K562 (cell line): ENCODE measurements at regions not wholly inside any gene's neighbourhood (a gene's known extent, or its start where the extent isn't known, plus 50 kb on each side); places are given as distances from the start of the nearest gene placed in this dataset.

Source experiments
- ATAC-seq: fragments of 200-7000 bp; cut with Tn5 transposase; 3 replicates; pipeline ENCODE4 v1.9.1; 2020; ENCODE audit warnings: moderate library complexity
- BruUV-seq: library from RNA; stranded (reverse); fragments of 400-500 nt; replicated peaks from 2 replicates; lab custom pipeline; 2021; lab: Mats Ljungman, UMichigan
- CTCF ChIA-PET: fragments of 300-600 bp; formaldehyde crosslinking; extraction: SDS; loops from one replicate; lab custom pipeline; 2021; ENCODE audit warnings: low intra/inter-chr PET ratio; lab: Yijun Ruan, JAX
- POLR2A ChIA-PET: fragments of 300-600, 350-650 bp; sonication (Branson Sonifier 250); formaldehyde crosslinking; extraction: SDS; loops from one replicate; lab custom pipeline; 2021; ENCODE audit warnings: antibody characterized with exemption, inconsistent platforms; lab: Yijun Ruan, JAX
- DNase-seq, 4 experiments: peaks; one replicate each; pipeline versions ENCODE4 v3.0.0 to v3.0.0-alpha.2; 2011 to 2018; ENCODE audit warnings: low spot score in 3 of 4, mixed read lengths in 3 of 4; ENCODE audit errors: extremely low read depth in 1 of 4
- FAIRE-seq: peaks from 2 replicates; lab custom pipeline; 2011; peaks lifted over from hg19 to GRCh38; lab: Jason Lieb, UNC
- H2AFZ ChIP-seq: 2 replicates; pipeline ENCODE4 v1.6.0; 2011; ENCODE audit warnings: low read depth, low read length, control low read depth, inconsistent platforms
- H3K27ac ChIP-seq: fragments of 200-600 bp; 3 replicates; pipeline ENCODE4 v1.8.0; 2011; ENCODE audit warnings: low read depth, mild to moderate bottlenecking, control low read depth, inconsistent platforms, low read length, moderate library complexity, mixed read lengths; ENCODE audit errors: extremely low read depth
- H3K27me3 ChIP-seq, 2 experiments: fragments of 300-600 bp in 1 of 2; 2 replicates in 1 of 2; 3 replicates in 1 of 2; pipeline versions ENCODE4 v1.6.0 to v1.8.0; 2011; ENCODE audit warnings: inconsistent platforms in 2 of 2, low read length in 2 of 2, mild to moderate bottlenecking in 1 of 2, mixed read lengths in 1 of 2, moderate library complexity in 1 of 2; ENCODE audit not compliant: control insufficient read depth in 2 of 2, insufficient read depth in 2 of 2
- H3K36me3 ChIP-seq: fragments of 300-600 bp; 3 replicates; pipeline ENCODE4 v1.8.0; 2011; ENCODE audit warnings: mild to moderate bottlenecking, low read length, inconsistent platforms; ENCODE audit not compliant: control insufficient read depth, insufficient read depth
- H3K4me1 ChIP-seq, 2 experiments: fragments of 200-600 bp in 1 of 2; replicated peaks in 1 of 2; 2 replicates in 1 of 2; 3 replicates in 1 of 2; pipeline versions ENCODE4 v1.5.1 to v1.8.0; 2011; ENCODE audit warnings: inconsistent platforms in 2 of 2, low read length in 2 of 2, mild to moderate bottlenecking in 1 of 2, mixed read lengths in 1 of 2, moderate library complexity in 1 of 2; ENCODE audit not compliant: control insufficient read depth in 2 of 2, insufficient read depth in 2 of 2
- H3K4me2 ChIP-seq: 2 replicates; pipeline ENCODE4 v1.6.1; 2011; ENCODE audit warnings: low read length, control low read depth, inconsistent platforms, mixed read lengths; ENCODE audit not compliant: insufficient read depth
- H3K4me3 ChIP-seq: fragments of 200-600 bp; sonication (generic), shearing (Covaris generic); 2 replicates; pipeline ENCODE4 v1.5.1; 2016; ENCODE audit warnings: control low read depth, inconsistent platforms
- H3K79me2 ChIP-seq: fragments of 200-600 bp; 3 replicates; pipeline ENCODE4 v1.8.0; 2011; ENCODE audit warnings: low read length, inconsistent platforms; ENCODE audit not compliant: control insufficient read depth, insufficient read depth
- H3K9ac ChIP-seq, 2 experiments: 2 replicates each; pipeline versions ENCODE4 v1.6.0 to v1.6.1; 2011; ENCODE audit warnings: low read depth in 2 of 2, low read length in 2 of 2, control low read depth in 1 of 2, inconsistent platforms in 1 of 2, mild to moderate bottlenecking in 1 of 2, mixed read lengths in 1 of 2; ENCODE audit not compliant: insufficient read depth in 1 of 2
- H3K9me1 ChIP-seq: one replicate; pipeline ENCODE4 v1.6.0; 2011; ENCODE audit warnings: inconsistent platforms, mild to moderate bottlenecking, low read length, moderate library complexity; ENCODE audit not compliant: control insufficient read depth, insufficient read depth
- H3K9me3 ChIP-seq: replicated peaks from 2 replicates; pipeline ENCODE4 v1.5.1; 2011; ENCODE audit warnings: low read depth, low read length, inconsistent platforms; ENCODE audit not compliant: control insufficient read depth, insufficient read depth
- H4K20me1 ChIP-seq: replicated peaks from 2 replicates; pipeline ENCODE4 v1.6.1; 2011; ENCODE audit warnings: low read length, inconsistent platforms, mixed read lengths; ENCODE audit not compliant: control insufficient read depth, insufficient read depth
- BRD9 ChIP-seq: fragments of 450-650 bp; IDR thresholded peaks from 2 replicates; pipeline ENCODE4 v1.6.1; 2018; ENCODE audit warnings: low read depth; ENCODE audit not compliant: partially characterized antibody
- CBX5 ChIP-seq: IDR thresholded peaks from 2 replicates; pipeline ENCODE4 v1.6.1; 2014; ENCODE audit warnings: low read depth, borderline replicate concordance
- ETV1 ChIP-seq: fragments of 450-650 bp; conservative IDR thresholded peaks from 2 replicates; pipeline ENCODE4 v1.6.1; 2016; ENCODE audit warnings: missing genetic modification characterization, control low read depth, low read depth, missing compliant biosample characterization
- FOS ChIP-seq: IDR thresholded peaks from 3 replicates; pipeline ENCODE4 v1.6.1; 2011; ENCODE audit not compliant: insufficient read length; ENCODE audit errors: extremely low read depth
- GTF2F1 ChIP-seq: IDR thresholded peaks from 2 replicates; pipeline ENCODE4 v1.6.1; 2011; ENCODE audit warnings: low read depth, low read length, improper control_type of control experiment
- LEF1 ChIP-seq: fragments of 450-650 bp; IDR thresholded peaks from 2 replicates; pipeline ENCODE4 v1.6.1; 2016; ENCODE audit warnings: mild to moderate bottlenecking
- NFYB ChIP-seq: IDR thresholded peaks from 2 replicates; pipeline ENCODE4 v1.6.1; 2011; ENCODE audit warnings: mild to moderate bottlenecking, moderate library complexity; ENCODE audit not compliant: insufficient read length; ENCODE audit errors: extremely low read depth
- PHF20 ChIP-seq: fragments of 450-650 bp; IDR thresholded peaks from 2 replicates; pipeline ENCODE4 v1.6.1; 2018; ENCODE audit not compliant: partially characterized antibody
- RBM17 ChIP-seq: fragments of 200-400 bp; formaldehyde crosslinking; IDR thresholded peaks from 2 replicates; pipeline ENCODE4 v1.6.1; 2017; ENCODE audit warnings: low read depth, mild to moderate bottlenecking, low read length, borderline replicate concordance
- SRSF3 ChIP-seq: fragments of 200-400 bp; formaldehyde crosslinking; IDR thresholded peaks from 2 replicates; pipeline ENCODE4 v1.6.1; 2016; ENCODE audit warnings: mild to moderate bottlenecking, low read length, moderate library complexity; ENCODE audit not compliant: insufficient read depth
- TBL1XR1 ChIP-seq, 2 experiments: IDR thresholded peaks; 2 replicates each; pipeline ENCODE4 v1.6.1; 2012; ENCODE audit warnings: improper control_type of control experiment in 2 of 2, low read length in 2 of 2, mild to moderate bottlenecking in 1 of 2
- TGIF2 ChIP-seq: sonication (generic); formaldehyde crosslinking; IDR thresholded peaks from 2 replicates; pipeline ENCODE4 v1.8.1; 2022; ENCODE audit warnings: mild to moderate bottlenecking, missing genetic modification reagents, moderate library complexity
- YBX1 ChIP-seq: fragments of 450-650 bp; IDR thresholded peaks from 2 replicates; pipeline ENCODE4 v1.7.1; 2016; ENCODE audit warnings: mild to moderate bottlenecking
- ZNF23 ChIP-seq: fragments of 250-450 bp; sonication (Bioruptor Pico); IDR thresholded peaks from 2 replicates; pipeline ENCODE4 v1.4.0; 2020; ENCODE audit warnings: mild to moderate bottlenecking
- ZNF583 ChIP-seq: fragments of 250-450 bp; sonication (Bioruptor Pico); IDR thresholded peaks from 2 replicates; pipeline ENCODE4 v1.4.0; 2020
- ZNF586 ChIP-seq: fragments of 450-650 bp; formaldehyde crosslinking; conservative IDR thresholded peaks from 2 replicates; pipeline ENCODE4 v1.4.0; 2020; ENCODE audit warnings: mild to moderate bottlenecking, moderate library complexity
- WGBS: fragments of 100-300 bp; shearing (Covaris generic); methylation state at CpG from one replicate; pipeline ENCODE4 v1.1.6; 2016; ENCODE audit warnings: low coverage, mixed read lengths; ENCODE audit not compliant: insufficient coverage; ENCODE audit errors: missing lambda C conversion rate; 5-methylcytosine and 5-hydroxymethylcytosine counted together
- in situ Hi-C: fragments of 300-500 bp; cut with MboI; formaldehyde crosslinking; loops from 4 replicates; pipeline ENCODE4 v1.15.0; 2018; ENCODE audit warnings: inconsistent platforms, mixed read lengths
- intact Hi-C: fragments of 100-400 bp; cut with micrococcal nuclease; formaldehyde crosslinking; loops from 2 replicates; pipeline ENCODE4 v1.14.2; 2022
- TF ChIP-seq, protein P1 (sequence below), 2 experiments: IDR thresholded peaks; 2 replicates each; pipeline ENCODE4 v1.6.1; 2011; ENCODE audit warnings: borderline replicate concordance in 1 of 2, control low read depth in 1 of 2, low read depth in 1 of 2, low read length in 1 of 2, mild to moderate bottlenecking in 1 of 2, mixed read lengths in 1 of 2, moderate library complexity in 1 of 2; ENCODE audit not compliant: insufficient read depth in 1 of 2, insufficient read length in 1 of 2, poor library complexity in 1 of 2, severe bottlenecking in 1 of 2; ENCODE audit errors: extremely low read depth in 1 of 2
- TF ChIP-seq, protein P2 (sequence below): fragments of 450-650 bp; formaldehyde crosslinking; IDR thresholded peaks from 2 replicates; pipeline ENCODE4 v1.4.0; 2020; ENCODE audit warnings: mild to moderate bottlenecking, moderate library complexity

DNA sequence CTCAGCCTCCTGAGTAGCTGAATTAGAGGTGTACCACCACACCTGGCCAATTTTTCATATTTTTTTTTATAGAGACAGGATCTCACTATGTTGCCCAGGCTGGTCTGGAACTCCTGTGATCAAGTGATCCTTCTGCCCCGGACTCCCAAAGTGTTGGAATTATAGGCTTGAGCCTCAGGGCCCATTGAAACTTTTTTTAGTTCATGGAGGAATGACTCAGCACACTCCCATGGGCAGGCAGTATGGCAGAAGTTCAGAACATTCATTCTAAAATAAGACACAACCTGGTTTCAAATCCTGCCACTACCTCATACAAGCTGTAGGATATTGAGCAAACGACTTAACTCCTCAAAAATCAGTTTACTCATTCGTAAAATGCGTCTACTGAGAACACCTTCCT, 320.4 kb upstream of the SP8 start:
- in situ Hi-C loops (no loop called here), intact Hi-C loops (no loop called here)
- Histone ChIP-seq H3K9ac (no peak overlapping the region), H3K27ac (no peak overlapping the region), H3K9me1 (no peaks in the 10 kb centered on the region), H3K36me3 (no peaks in the 10 kb centered on the region), H3K27me3 (no peaks in the 10 kb centered on the region), H3K4me3 (no peak overlapping the region), H3K4me1 (no peaks in the 10 kb centered on the region), H3K79me2 (no peaks in the 10 kb centered on the region), H2AFZ (no peak overlapping the region), H4K20me1 (no peaks in the 10 kb centered on the region), H3K4me2 (no peak overlapping the region), H3K9me3 (no peaks in the 10 kb centered on the region)
- ATAC-seq (no peak), FAIRE-seq (no peak), DNase-seq (no peak)
- WGBS = 2% methylated on average over 4 of the region's 4 CpGs
- BruUV-seq = no TSS peak
- ChIA-PET CTCF (no interaction called here), POLR2A (no interaction called here)
- TF ChIP-seq LEF1 (no peak), ZNF586 (no peak), ZNF583 (CRISPR knock-in tag) (no peak), PHF20 (no peak), FOS (no peak), ZNF23 (CRISPR knock-in tag) (no peak), RBM17 (no peak), CBX5 (no peak), TGIF2 (CRISPR knock-in tag) (no peak), ETV1 (tag) (no peak), SRSF3 (no peak), NFYB (no peak), YBX1 (no peak), BRD9 (no peak), TBL1XR1 (IDR thresholded peaks at IDR 0.05; ENCODE audit: low read length in 2 of 2) (no peak), GTF2F1 (no peak)
- TF ChIP-seq, protein P1, sequence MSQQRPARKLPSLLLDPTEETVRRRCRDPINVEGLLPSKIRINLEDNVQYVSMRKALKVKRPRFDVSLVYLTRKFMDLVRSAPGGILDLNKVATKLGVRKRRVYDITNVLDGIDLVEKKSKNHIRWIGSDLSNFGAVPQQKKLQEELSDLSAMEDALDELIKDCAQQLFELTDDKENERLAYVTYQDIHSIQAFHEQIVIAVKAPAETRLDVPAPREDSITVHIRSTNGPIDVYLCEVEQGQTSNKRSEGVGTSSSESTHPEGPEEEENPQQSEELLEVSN (IDR thresholded peaks at IDR 0.05; ENCODE audit: borderline replicate concordance in 1 of 2, extremely low read depth in 1 of 2, insufficient read depth in 1 of 2, insufficient read length in 1 of 2, low read depth in 1 of 2, low read length in 1 of 2, poor library complexity in 1 of 2, severe bottlenecking in 1 of 2) = no peak
- TF ChIP-seq, protein P2, sequence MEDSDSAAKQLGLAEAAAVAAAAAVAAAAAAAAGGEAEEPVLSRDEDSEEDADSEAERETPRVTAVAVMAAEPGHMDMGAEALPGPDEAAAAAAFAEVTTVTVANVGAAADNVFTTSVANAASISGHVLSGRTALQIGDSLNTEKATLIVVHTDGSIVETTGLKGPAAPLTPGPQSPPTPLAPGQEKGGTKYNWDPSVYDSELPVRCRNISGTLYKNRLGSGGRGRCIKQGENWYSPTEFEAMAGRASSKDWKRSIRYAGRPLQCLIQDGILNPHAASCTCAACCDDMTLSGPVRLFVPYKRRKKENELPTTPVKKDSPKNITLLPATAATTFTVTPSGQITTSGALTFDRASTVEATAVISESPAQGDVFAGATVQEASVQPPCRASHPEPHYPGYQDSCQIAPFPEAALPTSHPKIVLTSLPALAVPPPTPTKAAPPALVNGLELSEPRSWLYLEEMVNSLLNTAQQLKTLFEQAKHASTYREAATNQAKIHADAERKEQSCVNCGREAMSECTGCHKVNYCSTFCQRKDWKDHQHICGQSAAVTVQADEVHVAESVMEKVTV (CRISPR knock-in tag) = no peak
